KMS-11 (cell line): ENCODE measurements at regions not wholly inside any gene's neighbourhood (a gene's known extent, or its start where the extent isn't known, plus 50 kb on each side); places are given as distances from the start of the nearest gene placed in this dataset.
"Not testable (repeated sequence)": the region's sequence is repeated elsewhere in the genome, so short reads cannot be mapped to it uniquely, and the experiment has no call there.

Experiments used
- H2AFZ ChIP-seq: fragments of 200-600 bp; sonication (generic); 2 replicates; pipeline ENCODE4 v1.6.1; 2016; ENCODE audit warnings: antibody characterized with exemption, mixed run types, low read depth
- H3K27ac ChIP-seq: fragments of 200-600 bp; sonication (generic); 2 replicates; pipeline ENCODE4 v1.6.1; 2016; ENCODE audit warnings: mild to moderate bottlenecking, mixed run types
- H3K27me3 ChIP-seq: fragments of 200-600 bp; sonication (generic); 2 replicates; pipeline ENCODE4 v1.6.1; 2017; ENCODE audit warnings: mild to moderate bottlenecking, low read depth, mixed run types, moderate library complexity; ENCODE audit not compliant: insufficient read depth
- H3K36me3 ChIP-seq: fragments of 200-600 bp; sonication (generic); 2 replicates; pipeline ENCODE4 v1.6.1; 2017; ENCODE audit warnings: mild to moderate bottlenecking, mixed run types; ENCODE audit not compliant: insufficient read depth
- H3K4me1 ChIP-seq: fragments of 200-600 bp; sonication (generic); 2 replicates; pipeline ENCODE4 v1.6.1; 2016; ENCODE audit warnings: mild to moderate bottlenecking, low read depth, mixed run types; ENCODE audit not compliant: poor library complexity, severe bottlenecking
- H3K4me2 ChIP-seq: fragments of 200-600 bp; sonication (generic); 2 replicates; pipeline ENCODE4 v1.7.0; 2016; ENCODE audit warnings: mild to moderate bottlenecking, mixed run types
- H3K4me3 ChIP-seq: fragments of 200-600 bp; sonication (generic); IDR thresholded peaks from 2 replicates; pipeline ENCODE4 v1.6.1; 2017; ENCODE audit warnings: low read depth, low read length, mixed read lengths; ENCODE audit not compliant: insufficient read depth
- H3K79me2 ChIP-seq: fragments of 200-600 bp; sonication (generic); 2 replicates; pipeline ENCODE4 v1.6.1; 2016; ENCODE audit warnings: low read depth, mixed run types; ENCODE audit not compliant: insufficient read depth
- H3K9ac ChIP-seq: fragments of 200-600 bp; sonication (generic); 2 replicates; pipeline ENCODE4 v1.6.1; 2016; ENCODE audit warnings: mild to moderate bottlenecking, mixed run types
- H4K20me1 ChIP-seq: fragments of 200-600 bp; sonication (generic); 2 replicates; pipeline ENCODE4 v1.6.1; 2016; ENCODE audit warnings: mild to moderate bottlenecking, mixed run types; ENCODE audit not compliant: insufficient read depth
- CTCF ChIP-seq: fragments of 200-600 bp; sonication (generic); conservative IDR thresholded peaks from 2 replicates; pipeline ENCODE4 v1.6.1; 2017; ENCODE audit warnings: low read depth, mild to moderate bottlenecking, antibody characterized with exemption, low read length, moderate library complexity, mixed read lengths

- not testable (repeated sequence) for H3K79me2 ChIP-seq, H4K20me1 ChIP-seq, H3K36me3 ChIP-seq, H3K4me1 ChIP-seq, H3K9ac ChIP-seq, H3K4me2 ChIP-seq, H3K27me3 ChIP-seq, H3K4me3 ChIP-seq, H3K27ac ChIP-seq, H2AFZ ChIP-seq
Observed at GRCh38 chr12:31195620-31196019, 122.0 kb downstream of the DDX11 start.

GRCh38 chr12:31199476-31199875 lies 125.8 kb downstream of the DDX11 start:
- not testable (repeated sequence) for H2AFZ ChIP-seq, H3K4me2 ChIP-seq, H3K4me3 ChIP-seq, H3K36me3 ChIP-seq, H3K79me2 ChIP-seq, H3K27me3 ChIP-seq, H4K20me1 ChIP-seq, H3K9ac ChIP-seq, H3K27ac ChIP-seq
- H3K4me1 ChIP-seq, result peaks cover 14% of the 10 kb centered on the region

- Histone ChIP-seq H3K79me2 (no peaks in the 10 kb centered on the region), H3K27me3 (no peaks in the 10 kb centered on the region), H3K36me3 (no peaks in the 10 kb centered on the region), H3K9ac (no peak overlapping the region), H3K27ac (no peak overlapping the region), H3K4me3 (no peak overlapping the region), H4K20me1 (no peaks in the 10 kb centered on the region), H3K4me2 (no peak overlapping the region), H2AFZ (no peak overlapping the region), H3K4me1 (peaks cover 24% of the 10 kb centered on the region)
- no peak for TF ChIP-seq CTCF
Observed at GRCh38 chr12:31201382-31201781, 124.6 kb downstream of the SINHCAF start.

GRCh38 chr12:31203261-31203660 lies 122.7 kb downstream of the SINHCAF start:
- Histone ChIP-seq H3K4me1 (peaks cover 24% of the 10 kb centered on the region), H3K79me2 (no peaks in the 10 kb centered on the region), H3K36me3 (no peaks in the 10 kb centered on the region), H3K27me3 (no peaks in the 10 kb centered on the region), H3K4me3 (no peak overlapping the region), H4K20me1 (no peaks in the 10 kb centered on the region), H2AFZ (no peak overlapping the region), H3K4me2 (no peak overlapping the region), H3K27ac (no peak overlapping the region), H3K9ac (no peak overlapping the region)
- TF ChIP-seq CTCF, result no peak

GRCh38 chr12:31205054-31205453 lies 120.9 kb downstream of the SINHCAF start:
- Histone ChIP-seq H4K20me1 (no peaks in the 10 kb centered on the region), H3K4me3 (no peak overlapping the region), H3K36me3 (no peaks in the 10 kb centered on the region), H3K4me2 (peak overlapping the region; percentile 0; the same call in 1 of the 2 replicates), H3K4me1 (peaks cover 24% of the 10 kb centered on the region), H3K27ac (no peak overlapping the region), H3K79me2 (no peaks in the 10 kb centered on the region), H3K9ac (no peak overlapping the region), H2AFZ (no peak overlapping the region), H3K27me3 (no peaks in the 10 kb centered on the region)
- no peak for TF ChIP-seq CTCF
